IMR-90 (cell line): ENCODE measurements at regions not wholly inside any gene's neighbourhood (a gene's known extent, or its start where the extent isn't known, plus 50 kb on each side); places are given as distances from the start of the nearest gene placed in this dataset.

Source experiments
- ATAC-seq: fragments of 200-7000 bp; cut with Tn5 transposase; 2 replicates; pipeline ENCODE4 v1.9.1; 2020; ENCODE audit warnings: low read depth, mild to moderate bottlenecking, moderate library complexity
- BruUV-seq: library from RNA; stranded (reverse); fragments of 400-500 nt; replicated peaks from 2 replicates; lab custom pipeline; 2021; lab: Mats Ljungman, UMichigan
- CTCF ChIA-PET: fragments of 300-600 bp; formaldehyde crosslinking; extraction: SDS; loops from one replicate; lab custom pipeline; 2021; ENCODE audit warnings: antibody characterized with exemption; lab: Yijun Ruan, JAX
- POLR2A ChIA-PET: fragments of 300-600 bp; sonication (Branson Sonifier 250); formaldehyde crosslinking; loops from one replicate; lab custom pipeline; 2022; ENCODE audit warnings: antibody characterized with exemption; ENCODE audit not compliant: unreplicated experiment; lab: Charles Lee
- DNase-seq: peaks from one replicate; pipeline ENCODE4 v3.0.0; 2013
- H2AFZ ChIP-seq: replicated peaks from 2 replicates; pipeline ENCODE3; 2013; ENCODE audit warnings: low read length, mild to moderate bottlenecking; ENCODE audit not compliant: poor library complexity
- H2AK5ac ChIP-seq: 2 replicates; pipeline ENCODE4 v1.6.1; 2013; ENCODE audit warnings: low read depth, low read length, inconsistent platforms
- H2AK9ac ChIP-seq: replicated peaks from 2 replicates; pipeline ENCODE3; 2013; ENCODE audit warnings: mild to moderate bottlenecking, low read depth, low read length, moderate library complexity; ENCODE audit not compliant: poor library complexity
- H2BK120ac ChIP-seq: 2 replicates; pipeline ENCODE4 v1.6.1; 2013; ENCODE audit warnings: low read depth, low read length, inconsistent platforms
- H2BK15ac ChIP-seq: 3 replicates; pipeline ENCODE4 v1.6.1; 2013; ENCODE audit warnings: low read depth, low read length, inconsistent platforms
- H2BK20ac ChIP-seq: 2 replicates; pipeline ENCODE4 v1.6.1; 2013; ENCODE audit warnings: low read depth, mild to moderate bottlenecking, inconsistent platforms, low read length, moderate library complexity
- H2BK5ac ChIP-seq: 2 replicates; pipeline ENCODE4 v1.6.1; 2013; ENCODE audit warnings: mild to moderate bottlenecking, low read depth, low read length, inconsistent platforms; ENCODE audit not compliant: poor library complexity, severe bottlenecking
- H3K14ac ChIP-seq: replicated peaks from 2 replicates; pipeline ENCODE4 v1.6.1; 2013; ENCODE audit warnings: low read depth, low read length, inconsistent platforms
- H3K18ac ChIP-seq: 2 replicates; pipeline ENCODE4 v1.6.1; 2013; ENCODE audit warnings: low read depth, low read length, control low read depth
- H3K23ac ChIP-seq: 2 replicates; pipeline ENCODE4 v1.6.1; 2013; ENCODE audit warnings: low read depth, low read length, inconsistent platforms
- H3K27ac ChIP-seq: 2 replicates; pipeline ENCODE4 v1.5.1; 2013; ENCODE audit warnings: mild to moderate bottlenecking, control low read depth, low read length; ENCODE audit not compliant: insufficient read depth
- H3K27me3 ChIP-seq: 2 replicates; pipeline ENCODE4 v1.6.1; 2013; ENCODE audit warnings: low read length; ENCODE audit not compliant: control insufficient read depth, insufficient read depth
- H3K36me3 ChIP-seq: 2 replicates; pipeline ENCODE4 v1.6.1; 2013; ENCODE audit warnings: low read length, mixed read lengths; ENCODE audit not compliant: control insufficient read depth, insufficient read depth
- H3K4ac ChIP-seq: 2 replicates; pipeline ENCODE4 v1.6.1; 2013; ENCODE audit warnings: low read depth, low read length, inconsistent platforms
- H3K4me1 ChIP-seq: 2 replicates; pipeline ENCODE4 v1.6.1; 2013; ENCODE audit warnings: low read length, mixed read lengths; ENCODE audit not compliant: control insufficient read depth, insufficient read depth
- H3K4me2 ChIP-seq: 2 replicates; pipeline ENCODE4 v1.6.1; 2013; ENCODE audit warnings: low read depth, mild to moderate bottlenecking, control low read depth, low read length, moderate library complexity
- H3K4me3 ChIP-seq: 2 replicates; pipeline ENCODE4 v1.5.1; 2013; ENCODE audit warnings: low read depth, mild to moderate bottlenecking, control low read depth, low read length, moderate library complexity; ENCODE audit not compliant: insufficient read depth
- H3K56ac ChIP-seq: 2 replicates; pipeline ENCODE4 v1.6.1; 2013; ENCODE audit warnings: low read length, inconsistent platforms; ENCODE audit not compliant: insufficient read depth; ENCODE audit errors: extremely low read depth
- H3K79me1 ChIP-seq, 2 experiments: 2 replicates each; pipeline ENCODE4 v1.6.1; 2013; ENCODE audit warnings: low read length in 2 of 2, inconsistent platforms in 1 of 2, low read depth in 1 of 2
- H3K9ac ChIP-seq: 2 replicates; pipeline ENCODE4 v1.6.1; 2013; ENCODE audit warnings: low read depth, low read length, control low read depth
- H3K9me1 ChIP-seq: 2 replicates; pipeline ENCODE4 v1.6.1; 2013; ENCODE audit warnings: low read length, inconsistent platforms; ENCODE audit not compliant: insufficient read depth
- H3K9me3 ChIP-seq: 2 replicates; pipeline ENCODE4 v1.6.1; 2013; ENCODE audit warnings: low read length; ENCODE audit not compliant: control insufficient read depth, insufficient read depth
- H4K20me1 ChIP-seq: 2 replicates; pipeline ENCODE4 v1.6.1; 2013; ENCODE audit warnings: low read length, inconsistent platforms; ENCODE audit not compliant: insufficient read depth
- H4K5ac ChIP-seq: 2 replicates; pipeline ENCODE4 v1.6.1; 2013; ENCODE audit warnings: mild to moderate bottlenecking, low read depth, low read length, control low read depth
- H4K8ac ChIP-seq, 2 experiments: 2 replicates each; pipeline ENCODE4 v1.6.1; 2013; ENCODE audit warnings: low read depth in 2 of 2, low read length in 2 of 2, control low read depth in 1 of 2, inconsistent platforms in 1 of 2
- H4K91ac ChIP-seq: 2 replicates; pipeline ENCODE4 v1.6.1; 2013; ENCODE audit warnings: low read depth, low read length, inconsistent platforms; ENCODE audit not compliant: insufficient read depth
- BHLHE40 ChIP-seq: fragments of 150-350 bp; IDR thresholded peaks from 2 replicates; pipeline ENCODE4 v1.6.1; 2016; ENCODE audit warnings: mild to moderate bottlenecking, low read depth, low read length
- CEBPB ChIP-seq: IDR thresholded peaks from 2 replicates; pipeline ENCODE4 v1.6.1; 2012; ENCODE audit warnings: low read depth, low read length, improper control_type of control experiment
- CHD1 ChIP-seq: IDR thresholded peaks from 2 replicates; pipeline ENCODE4 v1.6.1; 2012; ENCODE audit warnings: low read depth, low read length, improper control_type of control experiment
- FOS ChIP-seq: fragments of 150-350 bp; IDR thresholded peaks from 2 replicates; pipeline ENCODE4 v1.6.1; 2016; ENCODE audit warnings: low read depth, low read length
- MAFK ChIP-seq: IDR thresholded peaks from 2 replicates; pipeline ENCODE4 v1.6.1; 2012; ENCODE audit warnings: low read depth, low read length, improper control_type of control experiment
- MAZ ChIP-seq: IDR thresholded peaks from 2 replicates; pipeline ENCODE4 v1.6.1; 2012; ENCODE audit warnings: low read depth, mild to moderate bottlenecking, low read length, improper control_type of control experiment, moderate library complexity, borderline replicate concordance
- MXI1 ChIP-seq: IDR thresholded peaks from 2 replicates; pipeline ENCODE4 v1.6.1; 2012; ENCODE audit warnings: low read depth, mild to moderate bottlenecking, low read length, moderate library complexity, borderline replicate concordance
- NFE2L2 ChIP-seq: fragments of 150-350 bp; IDR thresholded peaks from 2 replicates; pipeline ENCODE4 v1.6.1; 2016; ENCODE audit warnings: low read depth, mild to moderate bottlenecking, low read length
- POLR2A ChIP-seq: IDR thresholded peaks from 2 replicates; pipeline ENCODE4 v1.6.1; 2012; ENCODE audit warnings: mild to moderate bottlenecking, low read depth, low read length
- RAD21 ChIP-seq: IDR thresholded peaks from 2 replicates; pipeline ENCODE4 v1.6.1; 2012; ENCODE audit warnings: low read length, improper control_type of control experiment
- RCOR1 ChIP-seq: IDR thresholded peaks from 2 replicates; pipeline ENCODE4 v1.6.1; 2012; ENCODE audit warnings: mild to moderate bottlenecking, low read length, improper control_type of control experiment; ENCODE audit not compliant: insufficient replicate concordance
- RFX5 ChIP-seq: IDR thresholded peaks from 2 replicates; pipeline ENCODE4 v1.8.0; 2012; ENCODE audit warnings: low read depth, mild to moderate bottlenecking, low read length, moderate library complexity
- SMC3 ChIP-seq: fragments of 150-350 bp; IDR thresholded peaks from 2 replicates; pipeline ENCODE4 v1.6.1; 2016; ENCODE audit warnings: low read depth, mild to moderate bottlenecking, antibody characterized with exemption, low read length, moderate library complexity
- WGBS, 2 experiments: methylation state at CpG; one replicate each; pipeline versions ENCODE4 v1.1.5 to v1.1.7; 2013; ENCODE audit warnings: missing lambda C conversion rate in 2 of 2; ENCODE audit not compliant: insufficient read length in 1 of 2; ENCODE audit errors: extremely low coverage in 2 of 2; 5-methylcytosine and 5-hydroxymethylcytosine counted together
- dilution Hi-C: fragments of 300-500 bp; cut with HindIII; formaldehyde crosslinking; loops from one replicate; pipeline ENCODE4 v1.14.3; 2018; ENCODE audit warnings: low sequenced_read_pairs; ENCODE audit not compliant: unreplicated experiment
- in situ Hi-C: fragments of 300-500 bp; cut with MboI; formaldehyde crosslinking; loops from 3 replicates; pipeline ENCODE4 v1.14.3; 2019; ENCODE audit warnings: low sequenced_read_pairs, inconsistent platforms, mixed read lengths
- intact Hi-C: fragments of 100-400 bp; cut with micrococcal nuclease; formaldehyde crosslinking; loops from 2 replicates; pipeline ENCODE4 v1.10.0; 2022
- TF ChIP-seq, protein P1 (sequence below): fragments of 150-350 bp; IDR thresholded peaks from 2 replicates; pipeline ENCODE4 v1.6.1; 2016; ENCODE audit warnings: low read depth, mild to moderate bottlenecking, low read length, moderate library complexity, borderline replicate concordance
- TF ChIP-seq, protein P2 (sequence below): conservative IDR thresholded peaks from 2 replicates; pipeline ENCODE4 v1.5.1; 2012; ENCODE audit warnings: mild to moderate bottlenecking, low read depth, low read length, improper control_type of control experiment
- TF ChIP-seq, protein P3 (sequence below): fragments of 150-350 bp; IDR thresholded peaks from 2 replicates; pipeline ENCODE4 v1.6.1; 2017; ENCODE audit warnings: mild to moderate bottlenecking, antibody characterized with exemption, low read length, low read depth

DNA sequence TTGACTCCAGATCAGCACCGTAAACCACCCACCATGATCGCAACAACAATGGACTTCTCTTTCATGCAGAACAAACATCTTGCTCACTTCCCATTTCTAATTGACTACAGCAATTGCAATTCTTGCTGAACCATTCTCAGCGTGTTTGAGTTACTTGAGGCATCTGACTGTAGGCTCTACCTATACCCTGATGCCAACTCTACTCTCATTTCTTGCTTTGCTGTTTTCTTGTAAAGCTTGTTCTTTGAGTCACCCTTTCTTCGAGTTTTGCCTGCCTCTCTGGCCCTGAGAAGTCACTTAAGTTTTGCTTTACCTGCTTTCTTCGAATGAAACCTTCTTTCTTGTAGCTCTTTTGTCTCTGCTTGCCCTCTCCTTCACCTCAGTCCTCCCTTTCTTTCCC lies 160.5 kb upstream of the RND3 start:
- no peak for TF ChIP-seq MAZ
- TF ChIP-seq, protein P1, sequence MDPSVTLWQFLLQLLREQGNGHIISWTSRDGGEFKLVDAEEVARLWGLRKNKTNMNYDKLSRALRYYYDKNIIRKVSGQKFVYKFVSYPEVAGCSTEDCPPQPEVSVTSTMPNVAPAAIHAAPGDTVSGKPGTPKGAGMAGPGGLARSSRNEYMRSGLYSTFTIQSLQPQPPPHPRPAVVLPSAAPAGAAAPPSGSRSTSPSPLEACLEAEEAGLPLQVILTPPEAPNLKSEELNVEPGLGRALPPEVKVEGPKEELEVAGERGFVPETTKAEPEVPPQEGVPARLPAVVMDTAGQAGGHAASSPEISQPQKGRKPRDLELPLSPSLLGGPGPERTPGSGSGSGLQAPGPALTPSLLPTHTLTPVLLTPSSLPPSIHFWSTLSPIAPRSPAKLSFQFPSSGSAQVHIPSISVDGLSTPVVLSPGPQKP, result no peak
- TF ChIP-seq RCOR1, result no peak
- no peak for TF ChIP-seq RFX5
- no peak for TF ChIP-seq FOS
- no peak for TF ChIP-seq CEBPB
- no peak for TF ChIP-seq BHLHE40
- TF ChIP-seq SMC3, result no peak
- TF ChIP-seq MXI1, result no peak
- TF ChIP-seq RAD21, result no peak
- TF ChIP-seq POLR2A, result no peak
- no peak for TF ChIP-seq NFE2L2
- no peak for TF ChIP-seq CHD1
- TF ChIP-seq, protein P2, sequence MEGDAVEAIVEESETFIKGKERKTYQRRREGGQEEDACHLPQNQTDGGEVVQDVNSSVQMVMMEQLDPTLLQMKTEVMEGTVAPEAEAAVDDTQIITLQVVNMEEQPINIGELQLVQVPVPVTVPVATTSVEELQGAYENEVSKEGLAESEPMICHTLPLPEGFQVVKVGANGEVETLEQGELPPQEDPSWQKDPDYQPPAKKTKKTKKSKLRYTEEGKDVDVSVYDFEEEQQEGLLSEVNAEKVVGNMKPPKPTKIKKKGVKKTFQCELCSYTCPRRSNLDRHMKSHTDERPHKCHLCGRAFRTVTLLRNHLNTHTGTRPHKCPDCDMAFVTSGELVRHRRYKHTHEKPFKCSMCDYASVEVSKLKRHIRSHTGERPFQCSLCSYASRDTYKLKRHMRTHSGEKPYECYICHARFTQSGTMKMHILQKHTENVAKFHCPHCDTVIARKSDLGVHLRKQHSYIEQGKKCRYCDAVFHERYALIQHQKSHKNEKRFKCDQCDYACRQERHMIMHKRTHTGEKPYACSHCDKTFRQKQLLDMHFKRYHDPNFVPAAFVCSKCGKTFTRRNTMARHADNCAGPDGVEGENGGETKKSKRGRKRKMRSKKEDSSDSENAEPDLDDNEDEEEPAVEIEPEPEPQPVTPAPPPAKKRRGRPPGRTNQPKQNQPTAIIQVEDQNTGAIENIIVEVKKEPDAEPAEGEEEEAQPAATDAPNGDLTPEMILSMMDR, result no peak
- TF ChIP-seq, protein P3, sequence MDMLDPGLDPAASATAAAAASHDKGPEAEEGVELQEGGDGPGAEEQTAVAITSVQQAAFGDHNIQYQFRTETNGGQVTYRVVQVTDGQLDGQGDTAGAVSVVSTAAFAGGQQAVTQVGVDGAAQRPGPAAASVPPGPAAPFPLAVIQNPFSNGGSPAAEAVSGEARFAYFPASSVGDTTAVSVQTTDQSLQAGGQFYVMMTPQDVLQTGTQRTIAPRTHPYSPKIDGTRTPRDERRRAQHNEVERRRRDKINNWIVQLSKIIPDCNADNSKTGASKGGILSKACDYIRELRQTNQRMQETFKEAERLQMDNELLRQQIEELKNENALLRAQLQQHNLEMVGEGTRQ, result no peak
- no peak for TF ChIP-seq MAFK
- Histone ChIP-seq H3K14ac (peak overlapping the region; percentile 6; the same call in 1 of the 2 replicates), H3K4me2 (no peak overlapping the region), H4K91ac (peak overlapping the region; percentile 24; the same call in 1 of the 2 replicates), H2BK5ac (peak overlapping the region; percentile 20), H2AK5ac (peak overlapping the region; percentile 52; the same call in 1 of the 2 replicates), H3K79me1 (no peaks in the 10 kb centered on the region), H2AK9ac (no peak overlapping the region), H3K18ac (peak overlapping the region; percentile 91), H3K27ac (no peak overlapping the region), H3K27me3 (no peaks in the 10 kb centered on the region), H4K5ac (peak overlapping the region; percentile 91; the same call in 1 of the 2 replicates), H2BK15ac (peak overlapping the region; percentile 73; the same call in 2 of the 3 replicates), H4K20me1 (no peaks in the 10 kb centered on the region), H3K56ac (no peak overlapping the region), H3K4me1 (peaks cover 13% of the 10 kb centered on the region), H2AFZ (peak overlapping the region; percentile 37), H3K4me3 (no peak overlapping the region), H3K4ac (peak overlapping the region; percentile 12; the same call in 1 of the 2 replicates), H4K8ac (no peak overlapping the region; a peak in 1 of 4 replicates), H3K23ac (0 out of 2 replicates have a peak overlapping the region, but pooled peaks have one; percentile 20), H3K9me1 (peaks cover 10% of the 10 kb centered on the region), H2BK20ac (peak overlapping the region; percentile 73), H3K9ac (no peak overlapping the region), H2BK120ac (peak overlapping the region; percentile 42), H3K9me3 (no peaks in the 10 kb centered on the region), H3K36me3 (no peaks in the 10 kb centered on the region)
- dilution Hi-C loops, result no loop called here
- in situ Hi-C loops, result no loop called here
- 90% methylated on average over 4 of the region's 5 CpGs; no CpG with 5 or more reads in 1 of the 2 experiments for WGBS, 2 experiments
- POLR2A ChIA-PET, result interaction anchor here (0.6 kb wide), 1 partner anchor 47 kb away, joined by 4 read pairs; no protein-coding TSS in a partner anchor
- BruUV-seq, result no TSS peak
- no peak for ATAC-seq
- intact Hi-C loops, result no loop called here
- no peak for DNase-seq
- CTCF ChIA-PET, result no interaction called here
